ENCODE measurements at regions not wholly inside any gene's neighbourhood (a gene's known extent, or its start where the extent isn't known, plus 50 kb on each side); places are given as distances from the start of the nearest gene placed in this dataset.
A peak's percentile ranks its signal among the peaks of the same experiment; 100 is the strongest.
"Not testable (repeated sequence)": the region's sequence is repeated elsewhere in the genome, so short reads cannot be mapped to it uniquely, and the experiment has no call there.

DNA sequence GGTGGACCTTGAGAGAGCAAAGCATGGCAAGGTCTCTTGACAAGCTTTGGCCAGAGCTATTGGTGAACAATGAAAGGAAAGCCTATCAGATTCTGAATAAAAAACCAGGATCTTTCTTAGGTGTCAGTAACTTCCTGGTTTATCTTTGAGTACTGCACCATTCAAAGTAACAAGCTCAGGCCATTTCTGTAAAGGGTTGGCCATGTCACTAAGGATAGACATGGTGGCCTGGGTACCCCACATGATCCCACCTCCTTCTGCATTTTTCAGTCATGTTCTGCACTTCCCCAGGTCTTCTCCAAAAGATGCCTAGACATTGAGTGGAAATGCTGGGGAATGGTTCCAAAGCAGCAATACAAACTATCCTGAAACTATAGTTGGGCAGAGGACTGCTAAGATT, 242.0 kb downstream of the ARHGAP12 start:
- no peak for DNase-seq (ENCODE audit: low spot score)

DNA sequence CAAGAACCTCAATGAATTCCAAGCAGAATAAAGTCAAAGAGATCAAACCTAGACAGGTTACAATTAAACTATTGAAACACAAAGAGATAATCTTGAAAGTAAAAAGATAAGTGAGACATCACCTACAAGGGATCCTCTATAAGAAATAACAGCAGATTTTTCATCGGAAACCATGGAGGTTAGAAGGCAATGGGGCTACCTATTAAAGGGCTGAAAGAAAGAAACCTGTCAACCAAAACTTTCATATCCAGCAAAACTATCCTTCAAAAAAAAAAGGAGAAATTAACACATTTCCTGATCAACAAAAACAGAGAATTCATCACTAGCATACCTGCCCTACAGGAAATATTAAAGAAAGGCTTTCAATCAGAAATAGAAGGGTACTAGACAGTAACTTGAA, 244.9 kb downstream of the ARHGAP12 start:
- DNase-seq (ENCODE audit: low spot score): no peak

DNA sequence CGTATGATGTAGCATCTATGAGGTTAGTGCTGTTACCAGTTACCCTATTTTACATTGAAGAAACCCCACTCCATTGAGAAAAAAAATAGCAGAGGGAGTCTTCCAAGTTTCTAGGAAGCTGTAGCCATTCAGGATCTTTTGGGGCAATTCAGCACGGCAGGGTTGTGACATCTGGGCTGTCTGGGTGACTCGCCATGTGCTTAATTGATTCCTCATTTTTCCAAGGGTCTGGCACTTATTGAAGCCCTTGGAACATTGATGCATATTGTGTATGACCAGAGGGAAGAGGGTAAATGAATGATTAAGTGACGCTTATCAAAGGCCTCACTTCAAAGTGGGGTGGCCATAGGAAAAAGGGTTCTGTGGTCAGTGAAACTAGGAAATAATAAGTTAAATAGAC, 248.7 kb downstream of the ARHGAP12 start:
- DNase-seq (ENCODE audit: low spot score): no peak

DNA sequence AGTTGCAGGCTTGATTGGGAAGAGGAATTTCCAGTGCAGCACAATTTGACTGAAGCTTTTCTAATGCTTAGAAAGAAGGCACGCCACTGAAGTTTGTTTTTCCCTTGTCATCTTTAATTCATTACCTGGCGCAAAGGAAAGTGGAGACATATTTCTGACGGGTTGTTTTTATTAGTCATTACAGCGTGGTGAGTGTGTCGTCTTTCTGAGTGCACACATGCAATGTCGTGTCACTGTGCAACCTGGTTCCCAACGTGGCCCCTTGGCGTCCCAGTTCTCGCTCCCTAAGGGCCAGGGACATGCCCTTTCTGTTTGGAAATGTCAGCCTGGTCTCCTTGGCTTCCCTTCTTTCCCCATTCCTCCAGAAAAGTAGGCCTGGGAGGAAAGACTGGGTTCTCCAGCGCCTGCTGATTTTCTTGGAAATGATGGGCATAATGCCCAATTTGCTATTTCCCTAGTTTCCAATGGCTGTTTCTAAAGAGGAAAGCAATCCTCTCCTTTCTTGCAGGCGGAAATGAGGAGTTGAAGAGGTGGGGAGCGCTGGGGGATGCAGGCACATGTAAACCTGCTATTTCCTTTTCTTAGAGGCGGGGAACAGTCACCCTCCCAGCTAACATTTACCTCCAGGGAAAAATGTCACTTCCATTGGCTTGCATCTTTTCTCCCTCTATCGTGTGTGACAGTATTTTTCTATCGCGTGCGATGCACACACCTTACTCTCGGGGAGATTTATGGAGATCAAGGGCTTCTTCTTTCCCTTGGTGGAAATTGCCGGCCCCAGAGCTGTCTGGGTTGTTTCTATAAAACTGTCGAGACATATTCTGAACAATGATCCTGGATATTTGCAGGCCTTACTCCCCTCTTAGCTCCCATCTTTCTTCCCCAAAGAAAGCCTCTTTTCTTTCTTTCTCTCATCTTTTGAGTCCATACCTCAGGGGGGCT, 249.8 kb downstream of the ARHGAP12 start:
- DNase-seq (ENCODE audit: low spot score): no peak

DNA sequence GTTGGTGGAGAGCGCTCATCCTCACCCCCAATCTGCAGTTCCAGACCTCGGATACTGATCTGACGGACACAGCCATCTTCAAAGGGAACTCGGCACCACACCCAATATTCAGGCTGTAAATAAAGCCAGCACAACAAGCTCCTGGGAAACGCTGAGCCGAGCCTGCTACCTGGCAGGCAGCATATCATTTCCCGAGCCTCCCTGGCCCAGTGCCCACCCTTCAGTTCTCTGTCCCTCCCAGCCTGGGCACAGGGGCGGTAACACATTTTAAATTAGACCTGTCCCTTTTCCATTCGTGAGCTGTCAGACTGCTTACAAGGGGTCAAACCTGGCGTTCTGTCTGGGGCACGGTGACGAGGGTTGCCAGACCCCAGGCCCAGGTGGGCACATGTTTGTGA, 250.5 kb downstream of the ARHGAP12 start:
- DNase-seq (ENCODE audit: low spot score): no peak

DNA sequence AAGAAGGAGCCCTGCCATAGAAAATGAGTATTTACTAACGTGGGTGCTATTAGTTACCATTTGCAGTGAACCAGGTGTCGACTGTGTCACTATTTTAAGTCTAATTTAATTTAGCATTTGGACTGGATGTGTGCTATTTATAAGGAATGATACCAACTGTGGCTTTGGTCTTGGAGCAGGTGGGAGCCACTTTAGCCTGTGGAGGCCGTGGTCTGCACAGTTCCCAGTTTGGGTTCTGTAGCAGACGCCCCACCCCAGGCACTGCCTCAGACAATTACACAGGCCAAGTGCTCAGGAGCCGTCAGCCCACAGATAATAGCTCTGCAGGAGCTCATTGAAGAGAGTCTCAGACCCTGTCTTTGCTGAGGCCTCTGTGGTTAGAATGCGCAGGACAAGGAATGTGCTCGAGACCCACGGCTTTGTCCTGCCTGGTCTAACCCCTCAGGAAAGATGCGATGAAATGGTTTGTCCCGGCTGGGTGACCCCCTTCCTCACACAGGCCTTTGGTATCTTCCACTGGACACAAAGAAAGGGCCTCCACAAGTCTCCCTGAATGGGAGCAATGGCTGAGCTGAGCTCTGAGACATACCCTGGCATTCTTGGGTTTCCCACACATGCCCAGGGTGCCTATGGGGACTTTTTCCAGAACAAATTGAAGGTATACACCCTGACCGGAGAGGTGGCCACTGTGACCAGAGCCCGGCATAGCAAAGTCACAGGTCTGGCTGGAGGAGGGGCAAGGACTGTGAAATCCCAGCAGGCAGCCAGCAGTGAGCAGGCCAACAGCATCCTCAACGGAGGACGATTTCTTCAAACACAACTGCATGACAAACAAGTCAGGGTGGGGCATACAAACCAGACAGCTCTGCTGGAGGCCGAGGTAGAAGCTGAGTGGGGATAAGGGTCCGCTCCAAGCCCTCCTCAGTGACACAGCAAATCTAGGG, 251.2 kb downstream of the ARHGAP12 start:
- no peak for DNase-seq (ENCODE audit: low spot score)

DNA sequence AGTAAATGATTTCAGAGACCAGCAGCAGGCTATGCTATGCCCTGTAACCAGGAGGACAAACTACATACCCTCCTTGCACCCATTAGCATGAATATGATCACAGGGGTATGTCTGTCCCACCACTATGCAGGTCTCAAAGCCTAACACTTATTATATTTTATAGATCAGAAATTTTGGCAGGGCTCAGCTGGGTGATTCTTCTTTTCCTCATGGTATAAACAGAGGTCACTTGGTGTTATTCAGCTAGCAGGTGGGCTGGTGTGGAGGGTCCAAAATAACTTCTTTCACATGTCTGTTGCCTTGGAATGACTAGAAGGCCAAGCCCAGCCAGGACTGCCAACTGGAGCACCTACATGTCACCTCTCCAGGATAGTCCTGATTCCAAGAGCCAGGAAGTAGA, 252.9 kb downstream of the ARHGAP12 start:
- no peak for DNase-seq (ENCODE audit: low spot score)

DNA sequence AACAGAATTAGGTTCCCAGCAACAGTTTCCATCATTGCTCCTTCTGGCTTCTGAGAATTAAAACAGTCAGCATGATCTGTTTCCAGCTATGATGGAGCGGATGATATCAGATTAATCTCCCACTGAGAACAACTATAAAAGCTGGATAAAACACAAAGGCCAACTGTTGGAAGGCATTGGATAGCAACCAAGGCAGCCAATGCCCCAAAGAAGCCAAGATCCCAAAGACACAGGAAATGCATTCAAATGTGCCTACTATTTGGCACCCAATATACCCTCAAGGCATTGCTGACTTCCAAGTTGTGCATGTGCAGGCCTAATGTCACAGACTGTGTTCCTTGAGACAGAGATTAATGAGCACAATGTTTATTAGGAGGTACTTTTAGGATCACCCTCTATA, 259.3 kb downstream of the ARHGAP12 start:
- no peak for DNase-seq (ENCODE audit: low spot score)

DNA sequence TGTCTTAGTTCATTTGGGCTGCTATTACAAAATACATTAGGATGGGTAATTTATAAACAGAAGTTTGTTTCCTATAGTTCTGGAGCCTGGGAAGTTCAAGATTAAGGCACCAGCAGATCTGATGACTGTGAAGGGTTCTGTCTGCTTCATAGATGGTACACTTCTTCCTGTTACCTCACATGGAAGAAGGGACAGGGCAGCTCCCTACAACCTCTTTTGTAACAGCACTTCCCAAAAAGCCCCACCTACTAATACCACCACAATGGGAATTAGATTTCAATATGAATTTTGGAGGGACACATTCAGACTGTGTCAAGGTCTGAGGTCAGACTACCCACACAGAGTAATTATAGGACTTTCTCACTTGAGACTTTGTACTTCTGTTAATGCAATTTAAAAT, 260.3 kb downstream of the ARHGAP12 start:
- DNase-seq (ENCODE audit: low spot score): no peak

DNA sequence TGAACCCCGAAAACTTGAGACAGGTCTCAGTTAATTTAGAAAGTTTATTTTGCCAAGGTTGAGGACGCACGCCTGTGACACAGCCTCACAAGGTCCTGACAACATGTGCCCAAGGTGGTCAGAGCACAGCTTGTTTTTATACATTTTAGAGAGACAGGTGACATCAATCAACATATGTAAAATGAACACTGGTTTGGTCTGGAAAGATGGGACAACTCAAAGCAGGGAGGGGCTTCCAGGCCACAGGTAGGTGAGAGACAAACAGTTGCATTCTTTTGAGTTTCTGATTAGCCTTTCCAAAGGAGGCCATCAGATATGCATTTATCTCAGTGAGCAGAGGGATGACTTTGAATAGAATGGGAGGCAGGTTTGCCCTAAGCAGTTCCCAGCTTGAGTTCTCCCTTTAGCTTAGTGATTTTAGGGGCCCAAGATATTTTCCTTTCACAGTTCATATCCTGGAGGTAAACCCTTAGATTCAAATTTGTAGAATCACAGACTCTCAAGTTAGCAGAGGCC, 262.8 kb downstream of the ARHGAP12 start:
- DNase-seq (ENCODE audit: low spot score): not testable (repeated sequence)

DNA sequence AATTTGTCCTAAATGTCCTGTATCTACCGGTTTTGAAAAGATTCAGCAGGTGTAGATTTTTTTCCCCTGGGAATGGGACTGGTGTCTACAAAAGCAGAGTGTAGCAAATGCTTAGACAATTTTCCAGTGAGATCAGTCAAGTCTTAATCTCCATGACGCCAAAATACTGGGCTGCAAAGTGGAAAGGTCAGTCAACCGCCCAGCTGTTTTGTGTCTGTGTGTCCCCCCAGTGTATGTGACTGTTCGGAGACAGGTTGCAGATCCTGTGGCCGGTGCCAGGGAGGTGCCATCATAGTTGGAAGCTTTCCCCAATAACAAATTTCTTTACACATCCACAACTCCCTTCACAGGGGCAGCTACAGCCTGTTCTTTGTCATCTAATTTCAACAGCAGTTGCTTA, 263.8 kb downstream of the ARHGAP12 start:
- peak; percentile 55 for DNase-seq (ENCODE audit: low spot score)

DNA sequence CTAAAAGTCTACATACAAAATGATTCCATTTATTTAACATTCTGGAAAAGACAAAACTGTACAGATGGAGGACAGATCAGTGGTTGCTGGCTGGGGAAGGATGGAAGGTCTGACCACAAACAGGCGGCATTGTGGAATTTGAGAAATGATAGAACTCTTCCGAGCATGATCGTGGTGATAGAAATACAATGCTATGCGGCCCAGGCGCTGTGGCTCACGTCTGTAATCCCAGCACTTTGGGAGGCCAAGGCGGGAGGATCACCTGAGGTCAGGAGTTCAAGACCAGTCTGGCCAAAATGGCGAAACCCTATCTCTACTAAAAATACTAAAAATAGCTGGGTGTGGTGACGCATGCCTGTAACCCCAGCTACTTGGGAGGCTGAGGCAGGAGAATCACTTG, 264.6 kb downstream of the ARHGAP12 start:
- DNase-seq (ENCODE audit: low spot score): not testable (repeated sequence)

DNA sequence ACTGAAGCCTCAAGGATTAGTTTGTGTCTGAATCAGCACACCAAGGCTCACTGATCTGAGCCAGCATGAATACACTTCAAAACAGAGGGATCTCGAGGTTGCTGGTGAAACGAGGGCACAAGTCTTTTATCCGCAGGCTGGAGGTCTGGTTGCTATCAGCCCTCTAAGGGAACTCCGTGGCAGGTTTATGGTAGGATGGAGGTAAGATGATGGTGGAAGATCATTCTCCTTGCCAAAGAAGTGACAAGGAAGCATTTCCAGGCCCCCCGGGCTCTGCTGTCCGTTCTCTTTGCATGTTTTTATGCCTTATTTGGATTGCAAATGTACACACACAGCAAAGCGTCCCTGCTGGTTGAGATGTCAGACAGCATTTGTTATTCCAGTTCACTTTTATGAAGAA, 268.3 kb downstream of the ARHGAP12 start:
- no peak for DNase-seq (ENCODE audit: low spot score)

DNA sequence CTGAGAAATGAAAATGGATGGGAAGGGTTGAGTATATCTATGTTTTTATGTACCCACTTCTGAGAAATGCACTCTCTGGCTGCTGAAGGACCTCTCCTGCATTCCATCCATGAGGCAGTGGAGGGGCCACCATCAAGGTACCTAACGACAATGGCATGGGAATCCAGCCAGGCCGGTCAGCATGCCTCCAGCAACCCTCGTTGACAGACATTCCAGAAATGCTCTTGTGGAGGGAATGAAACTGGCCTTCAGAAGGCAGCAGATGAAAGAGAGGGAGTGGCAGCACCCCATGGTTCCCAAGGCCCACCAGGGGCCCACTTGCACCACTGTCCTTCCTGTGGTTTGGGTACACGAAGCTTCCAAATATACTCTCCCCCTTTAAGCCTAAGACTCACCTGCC, 269.0 kb downstream of the ARHGAP12 start:
- DNase-seq (ENCODE audit: low spot score): no peak

DNA sequence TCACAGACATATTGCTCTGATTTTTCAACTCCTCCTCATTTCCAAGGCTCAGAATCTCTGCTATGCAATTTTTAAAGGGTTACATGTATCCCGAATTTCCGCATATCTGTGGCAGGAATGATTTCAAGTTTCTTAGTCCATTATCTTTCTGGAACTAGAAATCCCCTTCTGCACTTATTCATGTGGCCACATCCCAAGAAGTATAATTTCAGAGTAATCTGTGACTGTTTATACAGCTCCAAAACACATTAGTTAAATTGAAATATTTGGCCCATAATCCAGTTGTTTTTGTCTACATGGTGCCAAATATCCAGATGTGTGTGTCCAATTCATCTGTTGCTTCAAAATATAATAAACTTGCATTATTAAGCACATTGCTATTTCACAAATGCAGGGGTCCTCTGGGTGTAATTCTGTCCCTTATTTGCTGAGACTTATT, 271.2 kb downstream of the ARHGAP12 start:
- no peak for DNase-seq (ENCODE audit: low spot score)

DNA sequence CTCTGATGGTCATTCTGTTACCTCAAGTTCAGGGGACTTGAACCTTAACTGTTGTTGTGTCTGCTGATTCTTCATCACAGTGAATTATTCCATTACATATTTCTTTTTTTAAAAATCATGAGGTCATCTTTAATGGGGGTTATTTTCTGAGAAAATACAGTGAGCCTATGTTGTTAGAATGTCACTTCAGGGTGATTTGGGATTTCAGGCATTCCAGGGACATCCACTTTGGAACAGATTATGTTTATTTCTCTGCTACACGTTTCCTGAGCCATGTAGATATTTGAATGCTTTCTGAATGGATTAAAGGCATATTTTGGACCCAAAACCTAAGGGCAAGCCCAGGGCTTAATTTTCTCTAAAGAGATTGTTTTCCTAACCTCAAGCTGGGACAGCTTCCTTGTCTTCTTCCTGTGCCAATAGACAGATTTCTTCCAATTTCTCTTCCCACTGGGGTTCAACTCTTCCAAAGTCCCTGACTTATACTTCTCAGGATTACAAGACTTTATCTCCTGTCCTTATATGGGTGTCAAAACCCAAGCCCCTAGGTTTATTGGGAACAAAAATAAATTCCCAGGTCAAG, 271.7 kb downstream of the ARHGAP12 start:
- DNase-seq (ENCODE audit: low spot score): no peak

DNA sequence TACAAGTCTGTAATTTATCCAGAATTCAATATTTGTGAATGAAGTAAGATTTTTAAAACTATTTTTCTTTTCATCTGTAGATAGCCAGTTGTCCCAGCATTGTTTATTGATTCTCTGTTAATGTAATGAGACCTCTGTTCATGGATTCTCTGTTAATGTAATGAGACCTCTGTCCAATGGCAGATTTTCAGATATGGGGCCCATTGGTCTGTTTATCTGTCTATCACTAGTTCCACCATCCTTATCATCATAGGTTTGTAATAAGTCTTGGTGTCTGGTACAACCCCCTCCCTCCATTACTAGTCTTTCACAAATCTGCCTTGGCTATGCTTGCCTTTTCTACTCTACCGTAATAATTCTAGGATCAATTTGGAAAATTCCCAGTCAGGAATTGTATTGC, 276.6 kb downstream of the ARHGAP12 start:
- no peak for DNase-seq (ENCODE audit: low spot score)

DNA sequence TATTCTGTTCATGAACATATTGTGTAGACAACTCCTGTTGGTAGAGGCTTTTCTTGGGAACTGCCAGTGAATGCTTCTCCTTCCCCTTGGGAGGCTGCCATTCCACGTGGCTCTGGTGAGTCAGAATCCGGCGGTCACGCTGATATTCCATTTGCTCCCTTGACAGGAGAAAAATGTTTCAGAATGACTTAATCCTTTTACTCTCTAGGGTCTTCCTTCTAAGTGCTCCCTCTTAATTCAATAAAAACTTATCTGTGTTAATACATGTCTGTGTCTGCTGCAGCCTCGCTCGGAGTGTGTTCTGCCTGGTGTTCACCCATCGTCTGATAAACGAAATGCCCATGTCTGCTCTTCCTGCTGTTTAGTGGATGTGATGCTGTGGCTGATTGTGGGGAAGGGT, 278.6 kb downstream of the ARHGAP12 start:
- DNase-seq (ENCODE audit: low spot score): peak; percentile 71

DNA sequence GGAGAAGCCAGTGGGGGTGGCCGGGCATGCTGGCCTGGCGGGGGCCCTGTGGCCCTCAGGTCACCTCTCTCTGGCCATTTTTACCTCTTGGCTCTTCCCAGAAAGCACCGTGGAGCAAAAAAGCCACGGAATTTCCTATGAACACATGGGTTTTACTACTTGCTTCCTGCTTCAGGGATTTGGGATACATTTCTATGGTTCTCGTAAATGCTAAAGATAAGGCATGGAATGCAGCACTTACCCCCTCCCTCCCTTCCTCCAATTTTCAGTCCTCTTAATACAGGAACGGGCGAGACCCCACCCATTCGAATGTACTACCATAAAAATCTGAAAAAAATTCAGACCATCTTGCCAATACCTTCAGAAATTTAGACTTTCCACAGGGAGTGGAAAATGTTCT, 279.7 kb downstream of the ARHGAP12 start:
- no peak for DNase-seq (ENCODE audit: low spot score)

DNA sequence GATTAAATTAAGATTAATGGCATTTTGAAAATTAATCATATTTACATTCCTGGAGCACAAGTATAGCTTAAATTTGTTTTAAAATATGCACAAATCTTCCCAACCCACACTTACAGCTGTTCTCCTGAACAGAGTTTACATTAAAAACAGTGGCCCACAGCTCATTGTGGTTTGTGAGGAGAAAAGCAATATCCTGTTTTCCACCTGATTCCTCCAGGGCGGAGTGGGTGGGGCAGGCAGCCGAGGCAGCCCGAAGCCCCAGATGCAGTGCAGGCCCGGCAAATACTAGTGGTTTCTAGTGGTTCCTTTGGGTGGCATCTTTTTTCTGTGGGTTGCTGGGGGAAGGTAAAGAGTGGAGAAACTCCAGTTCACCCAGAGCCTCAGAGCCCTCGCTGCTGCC, 280.8 kb downstream of the ARHGAP12 start:
- DNase-seq (ENCODE audit: low spot score): no peak

DNA sequence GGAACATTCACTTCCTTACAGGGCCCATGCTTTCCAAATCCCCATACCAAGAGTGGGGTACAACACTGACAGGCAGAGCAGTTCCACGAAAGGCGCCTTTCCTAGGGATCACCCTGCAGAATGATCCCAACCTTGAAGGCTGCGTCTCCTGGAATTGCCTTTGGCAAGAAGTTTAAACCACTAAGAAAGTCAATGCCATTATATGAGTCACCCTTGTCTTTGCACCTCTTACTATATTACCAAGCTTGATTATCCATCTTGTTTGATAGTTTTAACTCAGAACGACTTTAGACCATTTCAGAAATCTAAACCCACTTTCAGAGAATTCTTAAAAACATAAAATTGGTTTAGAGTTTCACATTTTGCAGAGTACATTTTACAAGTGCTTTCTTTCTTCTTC, 282.1 kb downstream of the ARHGAP12 start:
- DNase-seq (ENCODE audit: low spot score): no peak

DNA sequence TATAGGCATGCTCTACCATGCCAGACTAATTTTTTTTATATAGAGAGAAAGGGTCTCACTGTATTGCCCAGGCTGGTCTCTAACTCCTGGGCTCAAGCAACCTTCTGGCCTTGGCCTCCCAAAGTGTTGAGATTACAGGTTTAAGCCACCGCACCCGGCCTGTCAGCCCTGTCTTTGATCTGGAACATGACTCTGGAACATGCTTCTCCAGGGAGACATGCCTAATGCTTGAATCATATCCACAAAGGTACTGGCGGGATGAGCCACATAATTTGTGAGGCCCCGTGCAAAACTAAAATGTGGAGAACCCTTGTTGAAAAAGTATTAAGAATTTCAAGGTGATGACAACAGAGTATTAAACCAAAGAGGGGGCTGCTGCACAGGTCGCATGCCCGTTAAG, 282.8 kb downstream of the ARHGAP12 start:
- no peak for DNase-seq (ENCODE audit: low spot score)
